Tibial artery (tissue), 4 donors: ENCODE measurements at regions not wholly inside any gene's neighbourhood (a gene's known extent, or its start where the extent isn't known, plus 50 kb on each side); places are given as distances from the start of the nearest gene placed in this dataset.
"Not testable (repeated sequence)": the region's sequence is repeated elsewhere in the genome, so short reads cannot be mapped to it uniquely, and the experiment has no call there.

Experiments
- DNase-seq, 2 donors: peaks; one replicate each; pipeline ENCODE4 v3.0.0-alpha.2; 2019
- H3K27ac ChIP-seq, 2 donors: fragments of 200-600 bp; sonication (generic) in 1 of 2; 1 replicate in 1 of 2; 2 replicates in 1 of 2; pipeline ENCODE4 v1.5.1; 2018 to 2019; ENCODE audit warnings: mild to moderate bottlenecking in 1 of 2
- H3K27me3 ChIP-seq, 2 donors: fragments of 200-600 bp; sonication (generic) in 1 of 2; one replicate each; pipeline versions ENCODE4 v1.5.1 to v1.6.0; 2016 to 2019
- H3K36me3 ChIP-seq, 3 donors: fragments of 200-600 bp; sonication (generic) in 2 of 3; one replicate each; pipeline ENCODE4 v1.5.1; 2016 to 2019; ENCODE audit warnings: mild to moderate bottlenecking in 2 of 3
- H3K4me1 ChIP-seq, 4 donors: fragments of 200-600 bp; sonication (generic) in 2 of 4; 1 replicate in 3 of 4; 2 replicates in 1 of 4; pipeline ENCODE4 v1.5.1; 2016 to 2019
- H3K4me3 ChIP-seq, 2 donors: fragments of 200-600 bp; sonication (generic) in 1 of 2; 1 replicate in 1 of 2; 2 replicates in 1 of 2; pipeline ENCODE4 v1.5.1; 2018 to 2019; ENCODE audit warnings: mild to moderate bottlenecking in 2 of 2
- H3K9me3 ChIP-seq, 3 donors: fragments of 200-600 bp; sonication (generic) in 1 of 3; one replicate each; pipeline ENCODE4 v1.5.1; 2016 to 2019
- CTCF ChIP-seq, 2 experiments: fragments of 200-600 bp in 1 of 2; fragments of 450-650 bp in 1 of 2; IDR thresholded peaks; one replicate each; pipeline ENCODE4 v1.5.1; 2017 to 2019; ENCODE audit warnings: antibody characterized with exemption in 2 of 2, mild to moderate bottlenecking in 1 of 2, moderate library complexity in 1 of 2
- intact Hi-C: fragments of 100-400 bp; cut with DNase I; formaldehyde crosslinking; loops from one replicate; pipeline ENCODE4 v1.15.0; 2023; ENCODE audit warnings: low total_unique reads

- intact Hi-C loops: no loop called here
- Histone ChIP-seq H3K4me1 (peaks cover 0 to 4% (median 0%) of the 10 kb centered on the region in 4 donors), H3K9me3 (no peaks in the 10 kb centered on the region), H3K4me3 (no peak overlapping the region), H3K36me3 (no peaks in the 10 kb centered on the region), H3K27me3 (no peaks in the 10 kb centered on the region), H3K27ac (no peak overlapping the region)
- TF ChIP-seq CTCF (IDR thresholded peaks at IDR 0.05): no peak
- no peak for DNase-seq
These were observed 684.5 kb downstream of the C12orf50 start for GRCh38 chr12:87344699-87345098.

GRCh38 chr12:87338681-87339080 lies 690.5 kb downstream of the C12orf50 start:
- no peak for TF ChIP-seq CTCF (IDR thresholded peaks at IDR 0.05)
- no peaks in the 10 kb centered on the region for H3K4me1 ChIP-seq
- H3K36me3 ChIP-seq: no peaks in the 10 kb centered on the region
- intact Hi-C loops: no loop called here
- no peak for DNase-seq
- H3K27me3 ChIP-seq: no peaks in the 10 kb centered on the region
- H3K9me3 ChIP-seq: no peaks in the 10 kb centered on the region
- no peak overlapping the region for H3K27ac ChIP-seq
- no peak overlapping the region for H3K4me3 ChIP-seq

- intact Hi-C loops: no loop called here
- Histone ChIP-seq H3K4me1 (no peaks in the 10 kb centered on the region), H3K36me3 (no peaks in the 10 kb centered on the region), H3K27me3 (no peaks in the 10 kb centered on the region), H3K4me3 (no peak overlapping the region), H3K9me3 (no peaks in the 10 kb centered on the region), H3K27ac (no peak overlapping the region)
- no peak for DNase-seq
- TF ChIP-seq CTCF (IDR thresholded peaks at IDR 0.05): no peak
These were observed 692.3 kb downstream of the C12orf50 start for GRCh38 chr12:87336814-87337336.

GRCh38 chr12:87332987-87333726 lies 696.0 kb downstream of the C12orf50 start:
- H3K36me3 ChIP-seq: no peaks in the 10 kb centered on the region
- H3K4me1 ChIP-seq: peaks cover 0 to 10% (median 0%) of the 10 kb centered on the region in 4 donors
- H3K27ac ChIP-seq: no peak overlapping the region
- H3K27me3 ChIP-seq: no peaks in the 10 kb centered on the region
- no peak for DNase-seq
- H3K9me3 ChIP-seq: no peaks in the 10 kb centered on the region
- H3K4me3 ChIP-seq: no peak overlapping the region
- no peak for TF ChIP-seq CTCF (IDR thresholded peaks at IDR 0.05)
- intact Hi-C loops: no loop called here

GRCh38 chr12:87330071-87330555 lies 699.1 kb downstream of the C12orf50 start:
- peak overlapping the region; percentile 51 to 52 for H3K27ac ChIP-seq
- H3K4me1 ChIP-seq, H3K4me3 ChIP-seq, DNase-seq, intact Hi-C loops, H3K9me3 ChIP-seq, H3K27me3 ChIP-seq, H3K36me3 ChIP-seq: not testable (repeated sequence)

- Histone ChIP-seq H3K27ac (peak overlapping the region; percentile 51 to 52), H3K4me3 (no peak overlapping the region), H3K27me3 (no peaks in the 10 kb centered on the region), H3K4me1 (peaks cover 0 to 10% (median 0%) of the 10 kb centered on the region in 4 donors), H3K36me3 (no peaks in the 10 kb centered on the region), H3K9me3 (no peaks in the 10 kb centered on the region)
- intact Hi-C loops: no loop called here
- TF ChIP-seq CTCF (IDR thresholded peaks at IDR 0.05): no peak
- no peak for DNase-seq
These were observed 699.9 kb downstream of the C12orf50 start for GRCh38 chr12:87329076-87329863.
